GM19035 (cell line): ENCODE measurements at regions not wholly inside any gene's neighbourhood (a gene's known extent, or its start where the extent isn't known, plus 50 kb on each side); places are given as distances from the start of the nearest gene placed in this dataset.

Source experiments
- ATAC-seq: cut with Tn5 transposase; IDR thresholded peaks from one replicate; pipeline ENCODE4 v1.9.1; 2021; ENCODE audit not compliant: unreplicated experiment

DNA sequence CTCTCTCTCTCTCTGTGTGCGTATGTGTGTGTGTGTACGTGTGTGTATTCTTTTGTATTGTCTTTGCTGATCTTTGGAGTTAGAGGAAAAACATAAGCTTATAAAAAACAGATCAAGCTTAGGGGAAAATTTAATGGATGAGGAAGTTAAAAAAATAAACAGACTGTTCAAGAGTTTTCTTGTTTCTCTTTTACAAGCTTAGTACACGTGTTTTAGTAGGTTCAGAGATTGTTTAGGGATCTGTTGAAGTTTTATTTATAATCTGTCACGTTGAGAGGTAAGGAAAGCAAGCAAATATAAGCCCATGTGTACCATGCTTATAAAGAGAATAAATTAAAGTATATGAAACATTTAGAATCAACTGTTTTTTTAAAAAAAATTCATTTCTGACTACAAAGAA lies 1470.3 kb upstream of the NUDT12 start:
- no peak for ATAC-seq

DNA sequence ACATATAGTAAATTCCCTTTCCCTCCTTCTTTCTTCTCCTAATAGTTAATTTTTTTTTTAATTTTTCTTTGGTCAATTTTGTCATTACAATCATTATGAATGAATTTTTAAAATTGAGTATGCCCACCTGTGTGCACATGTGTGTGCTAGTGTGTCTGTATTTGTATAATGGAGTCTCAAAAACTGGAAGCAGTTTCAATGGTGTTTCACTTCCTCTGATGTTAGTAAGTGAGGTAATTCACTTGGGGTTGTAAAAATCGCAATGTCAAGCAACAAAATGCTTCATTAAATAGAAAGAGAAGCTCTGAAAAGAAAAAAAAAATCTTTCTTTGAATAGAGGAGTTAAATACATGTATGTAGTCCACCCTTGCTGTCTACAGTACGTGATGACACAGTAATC lies 1467.6 kb upstream of the NUDT12 start:
- no peak for ATAC-seq

DNA sequence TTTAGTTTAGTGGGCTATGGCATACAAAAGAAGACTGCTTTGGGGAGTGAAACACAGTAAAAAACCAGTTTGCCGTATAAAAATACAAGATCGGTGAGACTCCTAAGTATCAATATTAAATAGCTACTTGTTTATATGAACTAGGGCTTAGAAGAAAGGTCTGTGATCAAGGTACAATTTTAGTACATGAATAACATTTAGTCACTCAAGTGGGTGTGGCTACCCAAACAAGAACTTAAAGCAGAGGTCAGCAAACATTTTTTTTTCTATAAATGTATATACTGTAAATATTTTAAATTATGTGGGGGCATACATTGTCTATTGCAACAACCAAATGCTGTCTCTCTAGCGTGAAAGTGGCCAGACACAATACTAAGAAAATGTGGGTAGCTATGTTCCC lies 1452.5 kb upstream of the NUDT12 start:
- ATAC-seq: no peak

DNA sequence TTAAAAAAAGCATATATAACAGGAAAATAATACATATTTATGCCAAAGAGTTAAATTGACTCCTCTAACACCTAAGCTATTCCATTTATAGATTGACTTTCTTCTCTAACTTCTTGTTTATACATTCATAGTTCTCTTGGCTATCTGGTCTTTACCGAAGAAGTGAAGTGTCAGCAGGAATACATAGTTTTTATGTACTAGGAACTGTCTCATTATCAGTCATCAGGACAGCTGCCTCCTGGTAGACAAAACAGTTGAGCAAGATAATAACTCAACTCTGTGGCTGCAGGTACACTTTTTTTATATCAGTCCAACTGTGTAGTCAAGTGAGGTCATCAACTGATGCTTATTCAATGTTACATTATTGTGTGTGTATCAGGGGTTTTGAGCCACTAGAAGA lies 1436.0 kb upstream of the NUDT12 start:
- no peak for ATAC-seq

DNA sequence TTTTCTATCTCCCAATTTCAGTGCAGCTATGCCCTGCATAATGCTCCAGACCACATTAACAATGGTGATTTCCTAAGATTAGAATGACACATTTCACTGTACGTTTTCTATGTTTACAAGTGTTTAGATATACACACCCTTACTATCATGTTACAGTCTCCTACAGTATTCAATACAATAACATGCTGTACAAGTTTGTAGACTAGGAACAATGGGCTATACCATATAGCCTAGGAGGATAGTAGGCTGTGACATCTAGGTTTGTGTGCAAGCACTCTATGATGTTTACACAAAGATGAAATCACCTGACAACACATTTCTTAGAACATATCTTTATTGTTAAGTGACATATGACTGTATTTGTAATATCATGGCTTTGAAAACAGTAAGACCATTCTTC lies 1435.6 kb upstream of the NUDT12 start:
- ATAC-seq: no peak

GRCh38 chr5:104987074-104987473 lies 1424.5 kb upstream of the NUDT12 start:
- ATAC-seq: no peak

DNA sequence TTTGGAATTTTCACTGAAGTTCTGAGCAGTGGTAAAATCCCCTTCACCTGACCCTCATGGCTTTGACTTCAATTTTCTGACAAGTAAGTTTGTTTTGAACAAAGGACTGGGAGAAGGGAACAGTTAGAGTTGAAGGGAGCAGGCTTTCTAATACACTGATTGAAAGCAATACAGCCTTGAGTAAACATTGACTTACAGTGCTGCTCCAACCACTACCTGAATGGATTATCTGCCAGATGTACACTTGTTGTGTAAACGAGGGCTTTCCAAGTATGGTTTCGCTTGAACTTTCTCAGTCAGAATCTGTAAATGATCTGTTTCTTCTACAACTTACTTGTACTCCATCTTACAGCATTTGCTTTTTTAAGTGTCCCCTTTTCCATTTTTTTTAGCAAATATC lies 1414.9 kb upstream of the NUDT12 start:
- ATAC-seq: no peak

DNA sequence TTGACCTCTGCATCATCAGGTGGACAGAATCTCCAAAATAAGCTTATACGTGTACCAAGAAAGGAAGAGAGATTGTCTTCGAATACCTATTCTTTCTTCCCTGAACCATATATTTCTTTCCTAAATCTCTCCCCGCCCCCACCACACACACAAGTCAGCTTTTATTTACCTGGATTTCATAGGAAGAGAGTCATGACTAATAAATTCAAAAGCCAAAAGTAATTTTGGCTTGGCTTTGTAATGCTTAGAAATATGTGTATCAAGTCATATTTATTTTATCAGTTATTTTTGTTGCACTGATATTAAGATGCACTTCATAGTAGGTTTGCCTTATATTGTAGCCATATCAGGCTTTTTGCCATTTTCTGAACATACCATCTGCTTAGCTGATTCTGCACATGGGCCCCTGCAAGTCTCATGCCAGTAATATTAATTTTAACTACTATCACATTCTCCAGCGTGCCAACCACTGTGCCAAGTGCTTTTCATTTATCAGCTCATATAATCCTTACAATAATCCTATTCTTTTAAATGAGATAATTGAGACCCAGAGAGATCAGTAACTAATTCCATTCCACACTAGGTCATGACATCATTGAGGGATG lies 1405.3 kb upstream of the NUDT12 start:
- no peak for ATAC-seq

DNA sequence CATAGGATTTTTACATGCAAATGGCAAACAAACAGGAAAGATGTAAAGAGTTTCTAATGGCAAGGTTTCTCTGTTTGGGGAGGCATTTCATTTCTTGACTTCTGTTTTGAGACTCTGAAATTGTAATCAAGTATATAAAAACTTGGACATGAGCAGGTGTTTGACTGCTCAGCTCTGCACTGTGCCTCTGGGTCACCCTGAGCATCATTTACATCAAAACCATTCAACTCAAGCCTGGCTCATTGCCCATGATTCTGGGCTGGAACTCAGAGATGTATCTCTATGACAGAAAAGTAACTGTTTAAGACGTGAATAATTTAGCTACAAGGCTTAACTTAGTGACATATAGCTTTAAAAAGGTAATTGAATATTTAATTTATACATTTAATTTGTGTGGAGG lies 1402.4 kb upstream of the NUDT12 start:
- no peak for ATAC-seq

- no peak for ATAC-seq
These were observed 1392.9 kb upstream of the NUDT12 start for GRCh38 chr5:104955479-104955878.

DNA sequence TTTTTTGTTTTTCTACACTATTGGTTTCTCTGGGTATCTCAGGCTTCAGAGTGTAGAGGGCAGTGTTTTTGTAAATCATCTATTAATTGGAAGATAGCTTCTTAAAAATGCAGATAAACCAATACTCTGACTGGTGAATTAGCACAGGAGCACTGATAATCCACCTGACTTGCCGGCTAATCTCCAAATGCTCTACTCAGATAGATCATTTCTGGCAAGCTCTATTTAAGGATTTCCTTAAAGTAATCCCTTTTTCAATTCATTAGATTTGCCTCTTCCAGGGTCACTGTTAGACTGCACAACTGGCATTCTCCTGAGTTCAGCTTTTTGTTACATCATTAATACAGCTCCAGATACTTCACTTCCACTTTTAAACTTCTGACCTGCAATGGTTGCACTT lies 1390.3 kb upstream of the NUDT12 start:
- no peak for ATAC-seq

DNA sequence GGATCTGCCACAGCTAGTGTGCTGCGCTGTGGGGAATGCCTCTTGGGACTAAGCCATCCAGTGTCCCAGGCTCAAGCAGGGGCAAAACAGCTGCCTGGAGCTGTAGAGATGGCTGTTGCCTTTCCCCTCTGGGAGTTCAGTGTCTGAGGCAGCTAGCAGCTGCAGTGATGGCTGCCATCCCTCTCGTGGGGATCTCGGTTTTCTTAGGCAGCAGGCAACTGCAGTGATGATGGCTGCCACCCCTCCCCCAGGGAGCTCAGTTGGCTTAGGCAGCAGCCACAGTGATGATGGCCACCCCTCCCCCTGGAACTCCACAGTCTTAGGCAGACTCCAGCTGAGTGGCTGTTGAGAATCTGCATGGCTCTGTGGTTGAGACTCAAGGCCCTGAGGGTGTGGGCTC lies 1389.2 kb upstream of the NUDT12 start:
- no peak for ATAC-seq

DNA sequence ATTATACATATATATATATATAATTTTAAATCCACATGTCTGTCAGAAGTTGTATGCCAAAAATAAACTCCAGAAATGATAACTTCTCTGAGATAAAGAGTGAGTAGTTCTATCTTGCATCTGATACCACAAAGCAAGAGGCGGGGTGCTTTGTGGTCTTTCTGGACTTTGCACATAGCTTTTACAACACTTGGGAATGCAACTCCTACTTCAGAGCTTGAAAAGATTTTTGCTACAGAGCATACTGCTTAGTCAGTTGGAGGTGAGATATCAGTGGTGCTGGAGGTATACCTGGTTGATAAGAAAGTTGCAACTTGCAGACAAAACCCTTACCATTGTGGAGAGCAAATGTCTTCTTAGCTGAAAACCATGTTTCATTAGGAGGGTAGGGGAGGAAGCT lies 1384.5 kb upstream of the NUDT12 start:
- ATAC-seq: no peak

GRCh38 chr5:104942735-104943134 lies 1380.1 kb upstream of the NUDT12 start:
- ATAC-seq: no peak

GRCh38 chr5:104941030-104941645 lies 1378.5 kb upstream of the NUDT12 start:
- no peak for ATAC-seq

- no peak for ATAC-seq
These were observed 1375.0 kb upstream of the NUDT12 start for GRCh38 chr5:104937598-104937997.

DNA sequence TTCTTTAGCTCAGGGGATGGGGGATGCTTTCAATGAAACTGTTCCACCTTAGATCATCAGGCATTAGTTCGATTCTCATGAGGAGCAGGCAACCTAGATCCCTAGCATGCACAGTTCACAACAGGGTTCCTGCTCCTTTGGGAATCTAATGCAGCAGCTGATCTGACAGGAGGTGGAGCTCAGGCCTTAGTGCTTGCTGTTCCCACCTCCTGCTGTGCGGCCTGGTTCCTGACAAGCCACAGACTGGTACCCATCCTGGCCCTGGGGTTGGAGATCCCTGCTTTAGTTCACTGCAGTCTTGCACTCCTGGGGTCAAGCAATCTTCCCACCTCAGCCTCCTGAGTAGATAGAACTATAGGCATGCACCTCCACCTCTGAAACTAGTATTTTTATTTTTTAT lies 1369.8 kb upstream of the NUDT12 start:
- ATAC-seq: no peak

DNA sequence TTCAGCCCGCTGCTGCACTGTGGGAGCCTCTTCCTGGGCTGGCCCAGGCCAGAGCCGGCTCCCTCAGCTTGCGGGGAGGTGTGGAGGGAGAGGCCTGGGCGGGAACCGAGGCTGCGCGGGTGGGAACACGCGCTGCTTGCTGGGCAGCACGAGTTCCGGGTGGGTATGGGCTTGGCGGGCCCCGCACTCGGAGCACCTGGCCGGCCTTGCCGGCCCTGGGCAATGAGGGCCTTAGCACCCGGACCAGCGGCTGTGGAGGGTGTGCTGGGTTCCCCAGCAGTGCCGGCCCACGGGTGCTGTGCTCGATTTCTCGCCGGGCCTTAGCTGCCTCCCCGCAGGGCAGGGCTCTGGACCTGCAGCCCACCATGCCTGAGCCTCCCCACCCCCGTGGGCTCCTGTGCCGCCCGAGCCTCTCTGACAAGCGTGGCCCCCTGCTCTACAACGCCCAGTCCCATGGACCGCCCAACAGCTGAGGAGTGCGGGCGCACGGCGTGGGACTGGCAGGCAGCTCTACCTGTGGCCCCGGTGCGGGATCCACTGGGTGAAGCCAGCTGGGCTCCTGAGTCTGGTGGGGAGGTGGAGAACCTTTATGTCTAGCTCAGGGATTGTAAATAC lies 1366.4 kb upstream of the NUDT12 start:
- ATAC-seq: no peak

DNA sequence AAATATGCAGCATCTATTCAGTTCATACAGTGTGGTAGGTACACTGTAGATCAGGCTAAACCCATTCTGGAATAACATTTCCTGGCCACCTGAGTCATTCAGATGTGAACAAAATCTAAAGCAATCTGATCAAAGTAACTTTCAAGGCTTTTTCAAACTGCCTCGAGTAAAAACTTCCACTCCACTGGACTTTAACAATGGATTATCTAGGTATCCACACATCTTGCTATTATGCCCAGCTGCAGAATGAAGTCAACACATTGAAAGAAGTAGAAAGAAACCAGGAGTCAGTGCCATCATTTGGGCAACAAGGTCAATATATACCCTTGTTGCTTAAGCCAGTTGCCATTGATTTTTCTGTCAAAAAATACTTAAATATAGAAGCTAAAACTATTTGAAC lies 1352.6 kb upstream of the NUDT12 start:
- no peak for ATAC-seq

DNA sequence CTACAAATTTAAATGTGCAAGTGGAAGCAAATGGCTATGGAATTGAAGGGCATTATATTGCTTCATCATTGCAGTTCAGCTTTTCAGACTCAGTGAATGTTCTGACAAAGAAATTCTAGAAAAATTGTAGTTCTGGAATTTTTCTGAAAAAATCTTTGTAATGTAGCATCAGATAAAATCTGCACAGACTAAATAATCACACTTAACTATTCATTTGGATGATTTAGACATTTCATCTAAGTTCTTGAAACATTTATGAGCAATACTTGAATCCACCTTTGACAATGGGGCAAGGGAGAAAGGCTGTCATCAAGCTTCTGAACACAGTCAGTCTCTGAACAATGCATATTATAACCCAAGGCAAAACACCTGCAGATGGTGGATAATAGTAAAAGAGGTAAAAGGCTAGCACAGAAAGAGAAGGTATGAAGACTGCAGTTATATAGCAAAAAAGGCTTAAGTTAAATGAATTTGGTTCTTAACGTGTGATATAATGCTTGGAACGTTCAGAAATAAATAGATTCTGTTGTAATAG lies 1352.0 kb upstream of the NUDT12 start:
- ATAC-seq: no peak

GRCh38 chr5:104913841-104914281 lies 1351.3 kb upstream of the NUDT12 start:
- no peak for ATAC-seq

DNA sequence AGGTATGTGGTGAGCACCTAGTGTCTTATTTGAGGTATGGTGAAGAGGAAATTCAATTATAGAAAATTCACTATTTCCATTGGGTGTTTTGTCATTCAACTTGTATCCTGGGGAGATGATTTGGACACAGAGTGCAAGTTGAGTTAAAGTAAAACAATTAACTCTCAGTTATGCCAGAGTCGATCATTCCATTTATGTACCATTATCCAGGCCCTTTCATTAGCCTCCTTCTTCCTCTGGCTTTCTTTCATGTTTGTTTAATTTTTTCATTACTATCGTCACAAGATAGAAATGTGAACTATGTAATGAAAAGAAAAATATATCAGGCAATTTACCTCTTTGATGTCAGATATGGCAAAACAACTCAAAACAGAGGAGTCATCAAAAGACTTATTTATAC lies 1347.2 kb upstream of the NUDT12 start:
- ATAC-seq: no peak

GRCh38 chr5:104904561-104904960 lies 1342.0 kb upstream of the NUDT12 start:
- no peak for ATAC-seq
